HL-60 (cell line): ENCODE measurements at regions not wholly inside any gene's neighbourhood (a gene's known extent, or its start where the extent isn't known, plus 50 kb on each side); places are given as distances from the start of the nearest gene placed in this dataset.

Source experiments
- CTCF ChIP-seq: IDR thresholded peaks from one replicate; pipeline ENCODE4 v1.5.1; 2011; ENCODE audit warnings: low read length, control low read depth, inconsistent platforms; ENCODE audit not compliant: insufficient read depth
- GABPA ChIP-seq: IDR thresholded peaks from 2 replicates; pipeline ENCODE4 v1.6.1; 2012; ENCODE audit warnings: low read depth
- REST ChIP-seq: IDR thresholded peaks from 2 replicates; pipeline ENCODE4 v1.6.1; 2012; ENCODE audit warnings: low read depth; ENCODE audit not compliant: insufficient replicate concordance
- SPI1 ChIP-seq: IDR thresholded peaks from 2 replicates; pipeline ENCODE4 v1.6.1; 2012; ENCODE audit warnings: low read depth, mild to moderate bottlenecking, borderline replicate concordance

- TF ChIP-seq GABPA: no peak
- no peak for TF ChIP-seq CTCF
- no peak for TF ChIP-seq REST
- TF ChIP-seq SPI1: no peak
These were observed 184.6 kb upstream of the IRS2 start for GRCh38 chr13:109971006-109971405.
